ENCODE measurements at regions not wholly inside any gene's neighbourhood (a gene's known extent, or its start where the extent isn't known, plus 50 kb on each side); places are given as distances from the start of the nearest gene placed in this dataset.

GRCh38 chr6:99741092-99741491 is 134.5 kb downstream of the PRDM13 start:
- Histone ChIP-seq H3K27me3 (peaks cover 0 to 52% (median 0%) of the 10 kb centered on the region in 4 donors), H3K4me3 (no peak overlapping the region), H3K27ac (no peak overlapping the region), H3K4me1 (no peaks in the 10 kb centered on the region), H3K36me3 (no peaks in the 10 kb centered on the region), H3K9me3 (no peaks in the 10 kb centered on the region)
- no peak for DNase-seq
- intact Hi-C loops (cut with DNase I), result loop anchor here (10.0 kb wide), 1 partner anchor 276 kb away; no protein-coding TSS in a partner anchor
- TF ChIP-seq POLR2A (IDR thresholded peaks at IDR 0.05) (no peak), CTCF (IDR thresholded peaks at IDR 0.05) (no peak)

DNA sequence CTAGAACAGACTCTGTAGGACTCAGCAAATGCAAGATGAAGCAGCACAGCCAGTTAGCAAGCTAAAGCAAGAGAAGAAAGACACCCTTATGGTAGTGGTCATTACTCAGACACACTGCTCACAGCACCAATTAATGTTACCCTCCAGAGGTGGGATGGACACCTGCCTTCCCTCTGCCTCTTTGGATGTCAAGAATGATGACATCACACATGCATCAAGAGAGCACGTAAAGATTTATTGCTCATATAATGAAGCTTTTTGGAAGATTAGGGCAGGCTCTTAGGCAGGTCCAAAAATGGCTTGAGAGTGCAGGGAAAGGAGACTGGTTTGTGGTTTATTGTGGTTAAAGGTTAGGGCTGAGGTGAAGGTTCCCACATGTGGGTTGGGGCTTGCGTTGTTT is 137.0 kb downstream of the PRDM13 start:
- intact Hi-C loops (cut with DNase I), result loop anchor here (10.0 kb wide), 1 partner anchor 279 kb away; no protein-coding TSS in a partner anchor
- peaks cover 0 to 39% (median 0%) of the 10 kb centered on the region in 4 donors for H3K27me3 ChIP-seq
- no peak overlapping the region for H3K27ac ChIP-seq
- 82 to 87% methylated on average over 2 of the region's 2 CpGs for WGBS, 2 donors
- DNase-seq, result no peak
- H3K9me3 ChIP-seq, result no peaks in the 10 kb centered on the region
- no peaks in the 10 kb centered on the region for H3K4me1 ChIP-seq
- no peaks in the 10 kb centered on the region for H3K36me3 ChIP-seq
- no peak overlapping the region for H3K4me3 ChIP-seq
- TF ChIP-seq CTCF (IDR thresholded peaks at IDR 0.05), result no peak
- no peak for TF ChIP-seq POLR2A (IDR thresholded peaks at IDR 0.05)

DNA sequence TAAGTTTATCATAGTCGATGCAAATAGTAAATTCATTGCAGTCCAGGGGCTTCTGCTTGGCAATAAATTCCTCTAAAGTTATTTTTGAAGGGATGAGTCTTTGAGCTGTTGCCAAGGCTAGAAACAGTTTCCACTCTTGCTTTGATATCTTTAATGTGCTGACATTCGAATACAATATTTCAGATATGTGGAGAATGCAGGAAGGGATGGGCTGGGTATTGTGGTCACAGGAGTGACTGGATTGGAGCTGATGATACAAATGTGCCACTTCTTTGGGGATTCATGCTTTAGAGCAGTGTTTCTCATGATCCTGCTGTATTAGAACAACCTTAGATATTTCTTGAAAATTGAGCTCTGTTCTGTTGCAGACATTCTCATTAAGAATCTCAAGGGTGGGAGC is 139.0 kb downstream of the PRDM13 start:
- no peaks in the 10 kb centered on the region for H3K36me3 ChIP-seq
- no peak for DNase-seq
- no peak overlapping the region for H3K27ac ChIP-seq
- intact Hi-C loops (cut with DNase I), result loop anchor here (10.0 kb wide), 1 partner anchor 281 kb away; no protein-coding TSS in a partner anchor
- H3K27me3 ChIP-seq, result peaks cover 0 to 27% (median 0%) of the 10 kb centered on the region in 4 donors
- no peaks in the 10 kb centered on the region for H3K4me1 ChIP-seq
- no peak for TF ChIP-seq POLR2A (IDR thresholded peaks at IDR 0.05)
- no peak for TF ChIP-seq CTCF (IDR thresholded peaks at IDR 0.05)
- 41 to 49% methylated on average over 2 of the region's 2 CpGs for WGBS, 2 donors
- H3K9me3 ChIP-seq, result no peaks in the 10 kb centered on the region
- H3K4me3 ChIP-seq, result no peak overlapping the region

GRCh38 chr6:99746261-99746895 is 139.7 kb downstream of the PRDM13 start:
- DNase-seq, result no peak
- TF ChIP-seq CTCF (IDR thresholded peaks at IDR 0.05) (peak; percentile 63 to 86 (median 80)), POLR2A (IDR thresholded peaks at IDR 0.05) (no peak)
- Histone ChIP-seq H3K36me3 (no peaks in the 10 kb centered on the region), H3K27ac (no peak overlapping the region), H3K4me3 (no peak overlapping the region), H3K4me1 (no peaks in the 10 kb centered on the region), H3K9me3 (no peaks in the 10 kb centered on the region), H3K27me3 (peaks cover 0 to 26% (median 0%) of the 10 kb centered on the region in 4 donors)
- 0% methylated on average over 6 of the region's 6 CpGs for WGBS, 2 donors
- intact Hi-C loops (cut with DNase I), result loop anchor here (10.0 kb wide), 1 partner anchor 282 kb away; no protein-coding TSS in a partner anchor

DNA sequence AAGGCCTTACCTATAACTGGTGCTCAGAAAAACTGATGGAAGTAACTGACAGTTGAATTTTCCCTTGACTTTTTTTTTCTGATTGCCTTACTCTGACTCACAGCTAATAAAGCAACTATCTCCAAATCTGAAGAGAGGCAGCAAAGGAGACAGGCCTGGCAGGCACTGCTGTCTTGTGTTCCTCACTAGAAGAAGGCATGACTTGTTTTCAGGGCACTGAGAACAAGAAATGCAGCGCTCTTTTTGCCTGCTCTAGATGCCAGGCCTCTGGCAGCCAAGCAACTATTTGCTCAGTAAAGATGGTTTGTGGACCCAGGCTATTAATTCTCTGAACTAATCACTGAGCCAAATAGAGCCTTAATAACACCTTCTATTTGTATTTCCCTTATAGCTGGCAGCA is 155.1 kb downstream of the PRDM13 start:
- Histone ChIP-seq H3K27ac (no peak overlapping the region), H3K4me1 (no peaks in the 10 kb centered on the region), H3K9me3 (no peaks in the 10 kb centered on the region), H3K4me3 (no peak overlapping the region), H3K36me3 (no peaks in the 10 kb centered on the region), H3K27me3 (no peaks in the 10 kb centered on the region)
- intact Hi-C loops (cut with DNase I), result no loop called here
- DNase-seq, result no peak
- no peak for TF ChIP-seq CTCF (IDR thresholded peaks at IDR 0.05)
- TF ChIP-seq POLR2A (IDR thresholded peaks at IDR 0.05), result no peak
- 35 to 55% methylated on average over 1 of the region's 1 CpG for WGBS, 2 donors

Measured in esophagus squamous epithelium (tissue), 5 donors.